HepG2 (cell line): ENCODE measurements at regions not wholly inside any gene's neighbourhood (a gene's known extent, or its start where the extent isn't known, plus 50 kb on each side); places are given as distances from the start of the nearest gene placed in this dataset.

ENCODE experiments used
- CEBPB ChIP-seq: IDR thresholded peaks from 2 replicates; pipeline ENCODE4 v1.6.1; 2011; ENCODE audit warnings: low read depth, low read length, improper control_type of control experiment, borderline replicate concordance
- CERS6 ChIP-seq: sonication (generic); formaldehyde crosslinking; IDR thresholded peaks from 2 replicates; pipeline ENCODE4 v1.5.0; 2020; ENCODE audit warnings: missing genetic modification reagents
- DMAP1 ChIP-seq: IDR thresholded peaks from 2 replicates; pipeline ENCODE4 v1.6.1; 2016
- DRAP1 ChIP-seq: IDR thresholded peaks from 2 replicates; pipeline ENCODE4 v1.6.1; 2016; ENCODE audit warnings: missing genetic modification reagents, missing compliant biosample characterization
- HOXA7 ChIP-seq: sonication (generic); formaldehyde crosslinking; IDR thresholded peaks from 2 replicates; pipeline ENCODE4 v1.8.1; 2022; ENCODE audit warnings: mild to moderate bottlenecking, missing genetic modification reagents, moderate library complexity
- MTA3 ChIP-seq: sonication (generic); formaldehyde crosslinking; IDR thresholded peaks from 2 replicates; pipeline ENCODE4 v1.4.0; 2020; ENCODE audit warnings: missing genetic modification reagents
- PAXIP1 ChIP-seq: sonication (generic); formaldehyde crosslinking; conservative IDR thresholded peaks from 2 replicates; pipeline ENCODE4 v1.4.0; 2020; ENCODE audit warnings: mild to moderate bottlenecking, missing genetic modification reagents, moderate library complexity
- PREB ChIP-seq: sonication (generic); formaldehyde crosslinking; IDR thresholded peaks from 2 replicates; pipeline ENCODE4 v1.4.0; 2020; ENCODE audit warnings: missing genetic modification reagents
- RORA ChIP-seq: sonication (generic); formaldehyde crosslinking; IDR thresholded peaks from 2 replicates; pipeline ENCODE4 v1.5.0; 2020; ENCODE audit warnings: mild to moderate bottlenecking, missing genetic modification reagents, moderate library complexity
- ZNF446 ChIP-seq: sonication (generic); formaldehyde crosslinking; IDR thresholded peaks from 2 replicates; pipeline ENCODE4 v1.5.0; 2020; ENCODE audit warnings: mild to moderate bottlenecking, missing genetic modification reagents
- ZNF451 ChIP-seq: sonication (generic); formaldehyde crosslinking; IDR thresholded peaks from 2 replicates; pipeline ENCODE4 v1.5.0; 2020; ENCODE audit warnings: mild to moderate bottlenecking, missing genetic modification reagents
- ZNF563 ChIP-seq: sonication (generic); formaldehyde crosslinking; IDR thresholded peaks from 2 replicates; pipeline ENCODE4 v1.8.0; 2022; ENCODE audit warnings: mild to moderate bottlenecking, moderate library complexity, missing genetic modification reagents

- TF ChIP-seq DRAP1 = no peak
- TF ChIP-seq HOXA7 (CRISPR knock-in tag) = no peak
- no peak for TF ChIP-seq CERS6 (CRISPR knock-in tag)
- no peak for TF ChIP-seq RORA (CRISPR knock-in tag)
- 0 out of 2 replicates have a peak, but pooled peaks have one; percentile 15 for TF ChIP-seq PAXIP1 (CRISPR knock-in tag)
- TF ChIP-seq ZNF451 (CRISPR knock-in tag) = no peak
- no peak for TF ChIP-seq ZNF563 (CRISPR knock-in tag)
- TF ChIP-seq ZNF446 (CRISPR knock-in tag) = no peak
- no peak for TF ChIP-seq MTA3 (CRISPR knock-in tag)
- no peak for TF ChIP-seq DMAP1 (CRISPR knock-in tag)
- TF ChIP-seq CEBPB = peak; percentile 48; the same call in 1 of the 2 replicates
- no peak for TF ChIP-seq PREB (CRISPR knock-in tag)
Observed at GRCh38 chr3:14289590-14290461, 111.2 kb downstream of the LSM3 start (continued).
